Neuronal stem cell (in vitro differentiated cells): ENCODE measurements at regions not wholly inside any gene's neighbourhood (a gene's known extent, or its start where the extent isn't known, plus 50 kb on each side); places are given as distances from the start of the nearest gene placed in this dataset.

Source experiments
- DNase-seq: peaks from one replicate; pipeline ENCODE4 v3.0.0-alpha.2; 2013; ENCODE audit warnings: low spot score
- H2AFZ ChIP-seq: one replicate; pipeline ENCODE4 v1.6.1; 2013; ENCODE audit warnings: mild to moderate bottlenecking, low read length, inconsistent platforms
- H2AK5ac ChIP-seq: 2 replicates; pipeline ENCODE4 v1.6.1; 2013; ENCODE audit warnings: low read depth, mild to moderate bottlenecking, inconsistent platforms, low read length, moderate library complexity, mixed read lengths
- H2BK120ac ChIP-seq: 2 replicates; pipeline ENCODE4 v1.6.1; 2013; ENCODE audit warnings: low read depth, mild to moderate bottlenecking, inconsistent platforms, low read length, moderate library complexity, mixed read lengths
- H2BK12ac ChIP-seq: one replicate; pipeline ENCODE4 v1.6.1; 2013; ENCODE audit warnings: low read length, inconsistent platforms
- H2BK15ac ChIP-seq: 2 replicates; pipeline ENCODE4 v1.6.1; 2013; ENCODE audit warnings: mild to moderate bottlenecking, low read length, inconsistent platforms, mixed read lengths
- H2BK5ac ChIP-seq: one replicate; pipeline ENCODE4 v1.6.1; 2013; ENCODE audit warnings: inconsistent platforms, mild to moderate bottlenecking, low read length, moderate library complexity
- H3K14ac ChIP-seq: one replicate; pipeline ENCODE4 v1.6.1; 2013; ENCODE audit warnings: low read length, inconsistent platforms
- H3K18ac ChIP-seq: 2 replicates; pipeline ENCODE4 v1.6.1; 2013; ENCODE audit warnings: low read length, inconsistent platforms
- H3K23ac ChIP-seq: 2 replicates; pipeline ENCODE4 v1.6.1; 2013; ENCODE audit warnings: low read depth, mild to moderate bottlenecking, mixed read lengths, low read length, inconsistent platforms; ENCODE audit not compliant: poor library complexity
- H3K27ac ChIP-seq: replicated peaks from 3 replicates; pipeline ENCODE4 v1.5.1; 2013; ENCODE audit warnings: low read length, inconsistent platforms
- H3K27me3 ChIP-seq, 3 experiments: 2 replicates each; pipeline ENCODE4 v1.6.1; 2013; ENCODE audit warnings: low read length in 3 of 3, mild to moderate bottlenecking in 2 of 3, inconsistent platforms in 1 of 3, low read depth in 1 of 3, mixed read lengths in 1 of 3, moderate library complexity in 1 of 3; ENCODE audit not compliant: control insufficient read depth in 3 of 3, insufficient read depth in 3 of 3
- H3K36me3 ChIP-seq, 2 donors: replicated peaks in 1 of 2; 2 replicates each; pipeline ENCODE4 v1.6.1; 2013; ENCODE audit warnings: low read length in 2 of 2; ENCODE audit not compliant: control insufficient read depth in 2 of 2, insufficient read depth in 2 of 2
- H3K4ac ChIP-seq: 2 replicates; pipeline ENCODE4 v1.6.1; 2013; ENCODE audit warnings: inconsistent platforms, mild to moderate bottlenecking, low read length, moderate library complexity
- H3K4me1 ChIP-seq, 2 donors: 1 replicate in 1 of 2; 2 replicates in 1 of 2; pipeline ENCODE4 v1.6.1; 2013; ENCODE audit warnings: low read length in 2 of 2, low read depth in 1 of 2; ENCODE audit not compliant: control insufficient read depth in 2 of 2, insufficient read depth in 1 of 2
- H3K4me2 ChIP-seq: one replicate; pipeline ENCODE4 v1.6.1; 2013; ENCODE audit warnings: mild to moderate bottlenecking, low read length, inconsistent platforms; ENCODE audit not compliant: insufficient read depth, poor library complexity, severe bottlenecking
- H3K4me3 ChIP-seq, 2 donors: 2 replicates each; pipeline ENCODE4 v1.5.1; 2013; ENCODE audit warnings: low read length in 2 of 2, mild to moderate bottlenecking in 2 of 2, inconsistent platforms in 1 of 2, moderate library complexity in 1 of 2
- H3K79me1 ChIP-seq: one replicate; pipeline ENCODE4 v1.6.1; 2013; ENCODE audit warnings: low read depth, mild to moderate bottlenecking, inconsistent platforms, low read length, moderate library complexity
- H3K9ac ChIP-seq: one replicate; pipeline ENCODE4 v1.6.1; 2013; ENCODE audit warnings: mild to moderate bottlenecking, low read depth, low read length, inconsistent platforms; ENCODE audit not compliant: poor library complexity
- H3K9me3 ChIP-seq, 2 donors: replicated peaks in 1 of 2; 2 replicates each; pipeline versions ENCODE3 to v1.6.1; 2013; ENCODE audit warnings: low read length in 2 of 2, mild to moderate bottlenecking in 2 of 2, inconsistent platforms in 1 of 2, low read depth in 1 of 2, mixed read lengths in 1 of 2, moderate library complexity in 1 of 2; ENCODE audit not compliant: control insufficient read depth in 2 of 2, insufficient read depth in 1 of 2
- H4K8ac ChIP-seq: one replicate; pipeline ENCODE4 v1.6.1; 2013; ENCODE audit warnings: low read depth, mild to moderate bottlenecking, inconsistent platforms, low read length, moderate library complexity
- H4K91ac ChIP-seq: one replicate; pipeline ENCODE4 v1.6.1; 2013; ENCODE audit warnings: low read length, low read depth, mild to moderate bottlenecking, inconsistent platforms; ENCODE audit not compliant: poor library complexity
- WGBS, 2 donors: extraction: QIAGEN DNeasy Blood & Tissue Kit; methylation state at CpG; one replicate each; pipeline ENCODE4 v1.1.7; 2013; ENCODE audit warnings: missing lambda C conversion rate in 2 of 2, mixed read lengths in 1 of 2; ENCODE audit not compliant: insufficient read length in 2 of 2, insufficient replicate concordance in 1 of 2; ENCODE audit errors: extremely low coverage in 2 of 2; 5-methylcytosine and 5-hydroxymethylcytosine counted together

DNA sequence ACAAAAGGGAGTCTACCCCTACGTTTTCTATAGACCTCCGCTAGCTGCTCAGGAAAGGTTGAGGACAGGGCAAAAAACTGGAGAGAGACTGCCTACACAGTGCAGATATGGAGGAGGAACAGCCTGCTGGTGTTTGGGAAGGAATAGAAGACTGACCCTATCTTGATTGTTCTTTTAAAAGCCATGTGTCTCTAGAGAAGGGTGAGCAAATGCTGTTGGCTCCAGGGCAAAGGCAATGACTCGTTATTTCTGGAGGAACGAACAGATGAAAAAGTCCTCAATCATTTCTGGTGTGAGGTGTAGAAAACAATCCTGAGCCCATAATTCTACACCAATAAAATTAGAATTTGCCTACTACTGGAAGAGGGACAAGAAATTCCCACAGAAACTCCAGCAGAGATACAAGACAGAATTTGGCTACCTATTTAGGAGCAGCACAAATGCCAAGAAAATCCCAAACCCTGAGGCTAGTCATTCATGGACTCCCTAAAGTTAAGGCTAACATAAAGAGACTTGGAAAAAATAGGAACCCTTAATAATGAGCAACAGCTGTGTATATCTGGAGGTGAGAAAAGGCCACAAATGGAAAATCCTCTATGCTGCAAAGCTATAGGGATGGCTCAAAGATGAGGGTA is 1206.3 kb upstream of the CNTN5 start:
- H3K9ac ChIP-seq, result no peak overlapping the region
- H4K8ac ChIP-seq, result no peak overlapping the region
- H3K27me3 ChIP-seq, result no peaks in the 10 kb centered on the region
- DNase-seq, result no peak
- H4K91ac ChIP-seq, result no peak overlapping the region
- no peaks in the 10 kb centered on the region for H3K79me1 ChIP-seq
- no peak overlapping the region for H3K18ac ChIP-seq
- no peak overlapping the region for H3K4me2 ChIP-seq
- no peak overlapping the region for H3K23ac ChIP-seq
- no peaks in the 10 kb centered on the region for H3K9me3 ChIP-seq
- no peak overlapping the region for H3K4ac ChIP-seq
- no peaks in the 10 kb centered on the region for H3K36me3 ChIP-seq
- no peak overlapping the region for H3K4me3 ChIP-seq
- H2AK5ac ChIP-seq, result no peak overlapping the region
- H2BK5ac ChIP-seq, result no peak overlapping the region
- H2BK15ac ChIP-seq, result no peak overlapping the region
- no peak overlapping the region for H3K27ac ChIP-seq
- no peak overlapping the region for H2BK12ac ChIP-seq
- no peak overlapping the region for H2AFZ ChIP-seq
- no peaks in the 10 kb centered on the region for H3K4me1 ChIP-seq
- H2BK120ac ChIP-seq, result no peak overlapping the region
- no peak overlapping the region for H3K14ac ChIP-seq
- no CpG with 5 or more reads among the region's 4 CpGs for WGBS, 2 donors

GRCh38 chr11:97815667-97816066 is 1205.1 kb upstream of the CNTN5 start:
- no peaks in the 10 kb centered on the region for H3K36me3 ChIP-seq
- no CpG with 5 or more reads among the region's 1 CpG for WGBS, 2 donors
- no peak overlapping the region for H3K9ac ChIP-seq
- no peak overlapping the region for H3K4me2 ChIP-seq
- no peak overlapping the region for H3K14ac ChIP-seq
- no peaks in the 10 kb centered on the region for H3K79me1 ChIP-seq
- H3K9me3 ChIP-seq, result no peaks in the 10 kb centered on the region
- no peak overlapping the region for H3K27ac ChIP-seq
- no peak overlapping the region for H3K18ac ChIP-seq
- H2BK120ac ChIP-seq, result no peak overlapping the region
- no peak overlapping the region for H3K4me3 ChIP-seq
- no peak overlapping the region for H4K8ac ChIP-seq
- no peak overlapping the region for H3K23ac ChIP-seq
- H4K91ac ChIP-seq, result no peak overlapping the region
- no peak overlapping the region for H2AK5ac ChIP-seq
- no peak overlapping the region for H2BK5ac ChIP-seq
- no peaks in the 10 kb centered on the region for H3K4me1 ChIP-seq
- DNase-seq, result no peak
- no peak overlapping the region for H2BK15ac ChIP-seq
- no peak overlapping the region for H2AFZ ChIP-seq
- H2BK12ac ChIP-seq, result no peak overlapping the region
- no peak overlapping the region for H3K4ac ChIP-seq
- H3K27me3 ChIP-seq, result no peaks in the 10 kb centered on the region

- Histone ChIP-seq H2BK15ac (no peak overlapping the region), H4K91ac (no peak overlapping the region), H2BK120ac (no peak overlapping the region), H2BK5ac (no peak overlapping the region), H3K27me3 (no peaks in the 10 kb centered on the region), H3K4me1 (no peaks in the 10 kb centered on the region), H2BK12ac (no peak overlapping the region), H3K9ac (no peak overlapping the region), H3K18ac (no peak overlapping the region), H3K4me3 (no peak overlapping the region), H3K23ac (no peak overlapping the region), H3K4ac (no peak overlapping the region), H3K27ac (no peak overlapping the region), H3K36me3 (no peaks in the 10 kb centered on the region), H2AFZ (no peak overlapping the region), H4K8ac (no peak overlapping the region), H3K14ac (no peak overlapping the region), H3K9me3 (no peaks in the 10 kb centered on the region), H2AK5ac (no peak overlapping the region), H3K79me1 (no peaks in the 10 kb centered on the region), H3K4me2 (no peak overlapping the region)
- no peak for DNase-seq
- WGBS, 2 donors, result no CpG with 5 or more reads among the region's 4 CpGs
These were observed 1188.3 kb upstream of the CNTN5 start for GRCh38 chr11:97832451-97832850.

DNA sequence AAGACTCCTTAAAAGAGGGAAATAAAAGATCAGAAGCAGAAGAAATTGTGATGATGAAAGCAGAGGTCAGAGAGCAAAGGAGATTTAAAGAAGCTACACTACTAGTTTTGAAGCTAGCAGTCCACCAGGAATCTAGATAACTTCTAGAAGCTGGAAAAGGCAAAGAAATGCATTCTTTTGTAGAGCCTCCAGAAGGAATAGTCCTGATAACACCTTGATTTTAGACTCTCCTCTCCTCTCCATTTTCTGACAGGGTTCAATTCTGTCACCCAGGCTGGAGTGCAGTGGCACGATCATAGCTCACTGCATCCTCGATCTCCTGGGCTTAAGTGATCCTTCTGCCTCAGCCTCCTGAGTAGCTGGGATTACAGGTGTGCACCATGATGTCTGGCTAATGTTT is 1187.3 kb upstream of the CNTN5 start:
- H2BK12ac ChIP-seq, result no peak overlapping the region
- no peaks in the 10 kb centered on the region for H3K4me1 ChIP-seq
- no peak overlapping the region for H3K27ac ChIP-seq
- H4K8ac ChIP-seq, result no peak overlapping the region
- H2AFZ ChIP-seq, result no peak overlapping the region
- H3K23ac ChIP-seq, result no peak overlapping the region
- no peak for DNase-seq
- no peaks in the 10 kb centered on the region for H3K36me3 ChIP-seq
- H2AK5ac ChIP-seq, result no peak overlapping the region
- H3K79me1 ChIP-seq, result no peaks in the 10 kb centered on the region
- no peak overlapping the region for H2BK5ac ChIP-seq
- no peaks in the 10 kb centered on the region for H3K9me3 ChIP-seq
- no peak overlapping the region for H3K4me3 ChIP-seq
- H2BK120ac ChIP-seq, result no peak overlapping the region
- H3K18ac ChIP-seq, result no peak overlapping the region
- no peak overlapping the region for H3K4me2 ChIP-seq
- no peak overlapping the region for H2BK15ac ChIP-seq
- H4K91ac ChIP-seq, result no peak overlapping the region
- no peak overlapping the region for H3K14ac ChIP-seq
- H3K4ac ChIP-seq, result no peak overlapping the region
- H3K27me3 ChIP-seq, result no peaks in the 10 kb centered on the region
- no CpG with 5 or more reads among the region's 2 CpGs for WGBS, 2 donors
- H3K9ac ChIP-seq, result no peak overlapping the region
